Endothelial cell of umbilical vein (primary cell): ENCODE measurements at regions not wholly inside any gene's neighbourhood (a gene's known extent, or its start where the extent isn't known, plus 50 kb on each side); places are given as distances from the start of the nearest gene placed in this dataset.

Source experiments
- BruUV-seq: library from RNA; stranded (reverse); fragments of 400-500 nt; replicated peaks from 2 replicates; lab custom pipeline; 2021; lab: Mats Ljungman, UMichigan
- CTCF ChIA-PET: fragments of 300-600, 350-600 bp; sonication (Branson Sonifier 250); formaldehyde crosslinking; loops from one replicate; lab custom pipeline; 2021; ENCODE audit warnings: antibody characterized with exemption, inconsistent platforms; lab: Charles Lee
- POLR2A ChIA-PET: fragments of 300-600, 350-600 bp; sonication (Branson Sonifier 250); formaldehyde crosslinking; loops from one replicate; lab custom pipeline; 2021; ENCODE audit warnings: antibody characterized with exemption, inconsistent platforms; lab: Charles Lee
- DNase-seq: peaks from one replicate; pipeline ENCODE4 v3.0.0-alpha.2; 2011; ENCODE audit warnings: low read depth, low spot score
- FAIRE-seq: peaks from 2 replicates; lab custom pipeline; 2011; peaks lifted over from hg19 to GRCh38; lab: Jason Lieb, UNC
- H2AFZ ChIP-seq: 2 replicates; pipeline ENCODE4 v1.6.0; 2012; ENCODE audit warnings: low read depth, low read length, control low read depth, inconsistent platforms
- H3K27ac ChIP-seq: 2 replicates; pipeline ENCODE4 v1.5.1; 2011; ENCODE audit warnings: low read depth, mild to moderate bottlenecking, control low read depth, low read length, moderate library complexity; ENCODE audit not compliant: insufficient read depth
- H3K27me3 ChIP-seq, 2 experiments: 2 replicates each; pipeline versions ENCODE4 v1.6.0 to v1.6.1; 2011; ENCODE audit warnings: low read length in 2 of 2, mixed read lengths in 1 of 2; ENCODE audit not compliant: control insufficient read depth in 2 of 2, insufficient read depth in 2 of 2
- H3K36me3 ChIP-seq, 2 experiments: 2 replicates in 1 of 2; 3 replicates in 1 of 2; pipeline ENCODE4 v1.5.1; 2011; ENCODE audit warnings: low read length in 2 of 2, mild to moderate bottlenecking in 1 of 2, moderate library complexity in 1 of 2; ENCODE audit not compliant: control insufficient read depth in 2 of 2, insufficient read depth in 2 of 2; ENCODE audit errors: extremely low read depth in 1 of 2
- H3K4me1 ChIP-seq: 3 replicates; pipeline ENCODE4 v1.5.1; 2011; ENCODE audit warnings: mild to moderate bottlenecking, low read length; ENCODE audit not compliant: control insufficient read depth, insufficient read depth; ENCODE audit errors: extremely low read depth
- H3K4me2 ChIP-seq: 2 replicates; pipeline ENCODE4 v1.6.1; 2011; ENCODE audit warnings: low read length, control low read depth, mixed read lengths; ENCODE audit not compliant: insufficient read depth
- H3K4me3 ChIP-seq, 3 experiments: fragments of 200-600 bp in 1 of 3; sonication (generic), shearing (Covaris generic) in 1 of 3; replicated peaks in 1 of 3; 2 replicates each; pipeline ENCODE4 v1.5.1; 2011 to 2016; ENCODE audit warnings: control low read depth in 3 of 3, low read length in 3 of 3, mild to moderate bottlenecking in 2 of 3, inconsistent platforms in 1 of 3, low read depth in 1 of 3, moderate library complexity in 1 of 3; ENCODE audit not compliant: insufficient read depth in 1 of 3
- H3K79me2 ChIP-seq: 2 replicates; pipeline ENCODE4 v1.6.0; 2012; ENCODE audit warnings: low read length, inconsistent platforms; ENCODE audit not compliant: control insufficient read depth, insufficient read depth
- H3K9ac ChIP-seq: replicated peaks from 2 replicates; pipeline ENCODE3; 2011; ENCODE audit warnings: low read length, control low read depth; ENCODE audit not compliant: insufficient read depth; ENCODE audit errors: extremely low read depth
- H3K9me1 ChIP-seq: replicated peaks from 3 replicates; pipeline ENCODE4 v1.6.0; 2011; ENCODE audit warnings: mild to moderate bottlenecking, low read length; ENCODE audit not compliant: control insufficient read depth, insufficient read depth; ENCODE audit errors: extremely low read depth
- H3K9me3 ChIP-seq: replicated peaks from 2 replicates; pipeline ENCODE4 v1.5.1; 2012; ENCODE audit warnings: low read length, inconsistent platforms; ENCODE audit not compliant: control insufficient read depth, insufficient read depth
- H4K20me1 ChIP-seq: replicated peaks from 2 replicates; pipeline ENCODE3; 2011; ENCODE audit warnings: mild to moderate bottlenecking, low read length; ENCODE audit not compliant: control insufficient read depth, insufficient read depth; ENCODE audit errors: extremely low read depth
- CTCF ChIP-seq, 2 donors: IDR thresholded peaks; 1 replicate in 1 of 2; 2 replicates in 1 of 2; pipeline ENCODE4 v1.5.1; 2011; ENCODE audit warnings: low read length in 2 of 2, mild to moderate bottlenecking in 2 of 2, moderate library complexity in 2 of 2, control low read depth in 1 of 2, inconsistent platforms in 1 of 2, low read depth in 1 of 2; ENCODE audit not compliant: insufficient read depth in 1 of 2; ENCODE audit errors: extremely low read depth in 1 of 2
- EZH2 ChIP-seq: IDR thresholded peaks from 2 replicates; pipeline ENCODE4 v1.6.1; 2012; ENCODE audit warnings: borderline replicate concordance, low read depth, mild to moderate bottlenecking, moderate library complexity, low read length, inconsistent platforms; ENCODE audit not compliant: severe bottlenecking
- FOS ChIP-seq: IDR thresholded peaks from 2 replicates; pipeline ENCODE4 v1.6.1; 2011; ENCODE audit warnings: mild to moderate bottlenecking, low read length, moderate library complexity, borderline replicate concordance; ENCODE audit not compliant: insufficient read depth
- GATA2 ChIP-seq: IDR thresholded peaks from 2 replicates; pipeline ENCODE4 v1.7.0; 2011; ENCODE audit warnings: low read depth, mild to moderate bottlenecking, moderate library complexity, mixed read lengths, low read length; ENCODE audit not compliant: insufficient read length, insufficient read depth
- JUN ChIP-seq: IDR thresholded peaks from 2 replicates; pipeline ENCODE4 v1.6.1; 2011; ENCODE audit warnings: borderline replicate concordance, low read depth; ENCODE audit not compliant: insufficient read length, insufficient read depth
- MAX ChIP-seq: IDR thresholded peaks from 2 replicates; pipeline ENCODE4 v1.6.1; 2011; ENCODE audit not compliant: insufficient read depth, insufficient read length
- MYC ChIP-seq: IDR thresholded peaks from one replicate; pipeline ENCODE4 v1.6.1; 2011; ENCODE audit warnings: mild to moderate bottlenecking, low read depth, low read length
- POLR2A ChIP-seq: IDR thresholded peaks from 2 replicates; pipeline ENCODE4 v1.6.1; 2012; ENCODE audit warnings: low read depth, mild to moderate bottlenecking, control low read depth, low read length
- POLR2AphosphoS5 ChIP-seq: IDR thresholded peaks from 2 replicates; pipeline ENCODE4 v1.6.1; 2012; ENCODE audit warnings: low read depth, mild to moderate bottlenecking, control low read depth, low read length, moderate library complexity; ENCODE audit not compliant: insufficient read depth
- dilution Hi-C: fragments of 300-500 bp; cut with MboI; formaldehyde crosslinking; loops from one replicate; pipeline ENCODE4 v1.15.0; 2019; ENCODE audit warnings: low sequenced_read_pairs; ENCODE audit not compliant: extremely low pct_ligation_motif_present
- intact Hi-C: fragments of 100-400 bp; cut with micrococcal nuclease; formaldehyde crosslinking; loops from one replicate; pipeline ENCODE4 v1.10.0; 2022

- Histone ChIP-seq H3K9me3 (no peaks in the 10 kb centered on the region), H3K36me3 (no peaks in the 10 kb centered on the region), H3K27me3 (no peaks in the 10 kb centered on the region), H3K4me1 (no peaks in the 10 kb centered on the region), H3K9me1 (no peaks in the 10 kb centered on the region), H3K4me3 (no peak overlapping the region), H3K27ac (no peak overlapping the region), H2AFZ (no peak overlapping the region), H3K4me2 (no peak overlapping the region), H4K20me1 (no peaks in the 10 kb centered on the region), H3K9ac (no peak overlapping the region), H3K79me2 (no peaks in the 10 kb centered on the region)
- intact Hi-C loops (no loop called here), dilution Hi-C loops (no loop called here)
- no TSS peak for BruUV-seq
- CTCF ChIA-PET, result no interaction called here
- TF ChIP-seq JUN, result no peak
- TF ChIP-seq CTCF (IDR thresholded peaks at IDR 0.05; ENCODE audit: extremely low read depth in 1 of 2, insufficient read depth in 1 of 2, low read depth in 1 of 2, low read length in 2 of 2), result no peak
- TF ChIP-seq POLR2A, result no peak
- TF ChIP-seq EZH2, result no peak
- TF ChIP-seq MAX, result no peak
- POLR2A ChIA-PET, result no interaction called here
- no peak for FAIRE-seq
- no peak for DNase-seq
Measured at GRCh38 chr3:94799420-94800060, 736.7 kb downstream of the NSUN3 start.

- H3K4me3 ChIP-seq, result no peak overlapping the region
- DNase-seq, result no peak
- no peak overlapping the region for H3K27ac ChIP-seq
- H3K9me1 ChIP-seq, result no peaks in the 10 kb centered on the region
- H3K4me1 ChIP-seq, result no peaks in the 10 kb centered on the region
- H2AFZ ChIP-seq, result no peak overlapping the region
- H3K9ac ChIP-seq, result no peak overlapping the region
- POLR2A ChIA-PET, result no interaction called here
- H3K27me3 ChIP-seq, result no peaks in the 10 kb centered on the region
- no peaks in the 10 kb centered on the region for H3K36me3 ChIP-seq
- H3K9me3 ChIP-seq, result no peaks in the 10 kb centered on the region
- dilution Hi-C loops, result no loop called here
- intact Hi-C loops, result no loop called here
- CTCF ChIA-PET, result no interaction called here
- FAIRE-seq, result no peak
- no peak overlapping the region for H3K4me2 ChIP-seq
- TF ChIP-seq JUN (no peak), MAX (no peak), POLR2AphosphoS5 (no peak), EZH2 (no peak), GATA2 (no peak), FOS (no peak), POLR2A (no peak), MYC (no peak), CTCF (IDR thresholded peaks at IDR 0.05; ENCODE audit: extremely low read depth in 1 of 2, insufficient read depth in 1 of 2, low read depth in 1 of 2, low read length in 2 of 2) (no peak)
- H3K79me2 ChIP-seq, result no peaks in the 10 kb centered on the region
- no peaks in the 10 kb centered on the region for H4K20me1 ChIP-seq
- BruUV-seq, result no TSS peak
Measured at GRCh38 chr3:94811836-94812235, 749.0 kb downstream of the NSUN3 start.
